Activated naive CD8-positive, alpha-beta T cell treated with anti-CD3 and anti-CD28 coated beads, Interleukin-2, amount 10 ng/mL, durations not matched to agents 7 days and 5 days (primary cell): ENCODE measurements at regions not wholly inside any gene's neighbourhood (a gene's known extent, or its start where the extent isn't known, plus 50 kb on each side); places are given as distances from the start of the nearest gene placed in this dataset.
A peak's percentile ranks its signal among the peaks of the same experiment; 100 is the strongest.

ENCODE experiments used
- ATAC-seq: fragments of 150-1000 bp; cut with Tn5 transposase; one replicate; pipeline ENCODE4 v1.10.0; 2021; ENCODE audit warnings: low read depth, moderate library complexity
- POLR2A ChIA-PET: fragments of 350-600 bp; sonication (Branson Sonifier 250); formaldehyde crosslinking; loops from one replicate; lab custom pipeline; 2021; ENCODE audit warnings: antibody characterized with exemption; lab: Charles Lee
- DNase-seq: peaks from one replicate; pipeline ENCODE4 v3.0.0; 2021
- H3K27ac Mint-ChIP-seq: one replicate; pipeline ENCODE4 v1.8.0; 2022; ENCODE audit warnings: mild to moderate bottlenecking, mixed read lengths
- H3K27me3 Mint-ChIP-seq: one replicate; pipeline ENCODE4 v1.8.0; 2022; ENCODE audit warnings: mild to moderate bottlenecking, moderate library complexity, mixed read lengths
- H3K36me3 Mint-ChIP-seq: one replicate; pipeline ENCODE4 v1.8.0; 2021; ENCODE audit warnings: mild to moderate bottlenecking, mixed read lengths
- H3K4me1 Mint-ChIP-seq: one replicate; pipeline ENCODE4 v1.8.0; 2021; ENCODE audit warnings: mixed read lengths
- H3K4me3 Mint-ChIP-seq: one replicate; pipeline ENCODE4 v1.8.0; 2022; ENCODE audit warnings: mild to moderate bottlenecking, moderate library complexity, mixed read lengths
- H3K9me3 Mint-ChIP-seq: one replicate; pipeline ENCODE4 v1.8.0; 2021; ENCODE audit warnings: mixed read lengths

- Mint-ChIP-seq H3K27ac (no peak overlapping the region), H3K4me1 (peaks cover 5% of the 10 kb centered on the region), H3K4me3 (no peak overlapping the region), H3K36me3 (no peaks in the 10 kb centered on the region), H3K27me3 (no peaks in the 10 kb centered on the region), H3K9me3 (no peaks in the 10 kb centered on the region)
- ATAC-seq (no peak), DNase-seq (no peak)
- POLR2A ChIA-PET = interaction anchor here (0.6 kb wide), 1 partner anchor 404 kb away, joined by 3 read pairs; no protein-coding TSS in a partner anchor
Measured at GRCh38 chr11:110374921-110375320, 54.8 kb upstream of the FDX1 start.

- ATAC-seq = no peak
- H3K36me3 Mint-ChIP-seq = no peaks in the 10 kb centered on the region
- H3K27ac Mint-ChIP-seq = no peak overlapping the region
- no peak for DNase-seq
- H3K27me3 Mint-ChIP-seq = no peaks in the 10 kb centered on the region
- no peak overlapping the region for H3K4me3 Mint-ChIP-seq
- peaks cover 5% of the 10 kb centered on the region for H3K4me1 Mint-ChIP-seq
- no peaks in the 10 kb centered on the region for H3K9me3 Mint-ChIP-seq
- POLR2A ChIA-PET = no interaction called here
Measured at GRCh38 chr11:110375351-110375750, 54.4 kb upstream of the FDX1 start.

- H3K27me3 Mint-ChIP-seq = no peaks in the 10 kb centered on the region
- no peaks in the 10 kb centered on the region for H3K9me3 Mint-ChIP-seq
- POLR2A ChIA-PET = no interaction called here
- H3K36me3 Mint-ChIP-seq = no peaks in the 10 kb centered on the region
- no peak for DNase-seq
- ATAC-seq = no peak
- no peak overlapping the region for H3K27ac Mint-ChIP-seq
- H3K4me3 Mint-ChIP-seq = no peak overlapping the region
- peaks cover 5% of the 10 kb centered on the region for H3K4me1 Mint-ChIP-seq
Measured at GRCh38 chr11:110376021-110376420, 53.7 kb upstream of the FDX1 start.

GRCh38 chr11:110376711-110377324 is 52.9 kb upstream of the FDX1 start:
- Mint-ChIP-seq H3K27ac (no peak overlapping the region), H3K4me1 (peaks cover 5% of the 10 kb centered on the region), H3K27me3 (no peaks in the 10 kb centered on the region), H3K9me3 (no peaks in the 10 kb centered on the region), H3K4me3 (no peak overlapping the region), H3K36me3 (no peaks in the 10 kb centered on the region)
- DNase-seq (no peak), ATAC-seq (peak; percentile 42)
- POLR2A ChIA-PET = interaction anchor here (0.9 kb wide), 1 partner anchor 161 kb away, joined by 3 read pairs; no protein-coding TSS in a partner anchor

GRCh38 chr11:110377434-110377833 is 52.3 kb upstream of the FDX1 start:
- Mint-ChIP-seq H3K27ac (no peak overlapping the region), H3K36me3 (no peaks in the 10 kb centered on the region), H3K27me3 (no peaks in the 10 kb centered on the region), H3K4me1 (peaks cover 5% of the 10 kb centered on the region), H3K4me3 (no peak overlapping the region), H3K9me3 (no peaks in the 10 kb centered on the region)
- ATAC-seq (no peak), DNase-seq (no peak)
- POLR2A ChIA-PET = interaction anchor here (0.9 kb wide), 1 partner anchor 161 kb away, joined by 3 read pairs; no protein-coding TSS in a partner anchor

- POLR2A ChIA-PET = no interaction called here
Measured at GRCh38 chr11:110379261-110379660, 50.5 kb upstream of the FDX1 start.

GRCh38 chr11:110379936-110380335 is 49.8 kb upstream of the FDX1 start:
- H3K27ac Mint-ChIP-seq = no peak overlapping the region
- ATAC-seq (no peak), DNase-seq (no peak)
- peaks cover 1% of the 10 kb centered on the region for H3K9me3 Mint-ChIP-seq
- POLR2A ChIA-PET = no interaction called here
- H3K27me3 Mint-ChIP-seq = no peaks in the 10 kb centered on the region
- no peaks in the 10 kb centered on the region for H3K36me3 Mint-ChIP-seq
- H3K4me1 Mint-ChIP-seq = peaks cover 5% of the 10 kb centered on the region
- H3K4me3 Mint-ChIP-seq = no peak overlapping the region

More at GRCh38 chr11:110379261-110379660, 50.5 kb upstream of the FDX1 start:
- ATAC-seq (no peak), DNase-seq (no peak)
- Mint-ChIP-seq H3K4me3 (no peak overlapping the region), H3K4me1 (peaks cover 5% of the 10 kb centered on the region), H3K27ac (no peak overlapping the region), H3K9me3 (peaks cover 1% of the 10 kb centered on the region), H3K36me3 (no peaks in the 10 kb centered on the region), H3K27me3 (no peaks in the 10 kb centered on the region)
